K562 (cell line): ENCODE measurements at regions not wholly inside any gene's neighbourhood (a gene's known extent, or its start where the extent isn't known, plus 50 kb on each side); places are given as distances from the start of the nearest gene placed in this dataset.

Experiments
- CCAR2 ChIP-seq: fragments of 200-400 bp; formaldehyde crosslinking; IDR thresholded peaks from 2 replicates; pipeline ENCODE4 v1.6.1; 2017; ENCODE audit warnings: mild to moderate bottlenecking, low read depth, low read length
- EGR1 ChIP-seq: fragments of 450-650 bp; conservative IDR thresholded peaks from 2 replicates; pipeline ENCODE4 v1.6.1; 2017; ENCODE audit warnings: mild to moderate bottlenecking
- MIER1 ChIP-seq: fragments of 450-650 bp; IDR thresholded peaks from 2 replicates; pipeline ENCODE4 v1.6.1; 2016; ENCODE audit warnings: antibody characterized with exemption, mild to moderate bottlenecking, low read depth
- NR3C1 ChIP-seq: sonication (generic); formaldehyde crosslinking; IDR thresholded peaks from 2 replicates; pipeline ENCODE4 v1.8.1; 2022; ENCODE audit warnings: missing genetic modification reagents
- PHF21A ChIP-seq: fragments of 450-650 bp; IDR thresholded peaks from 2 replicates; pipeline ENCODE4 v1.6.1; 2017; ENCODE audit warnings: low read depth, borderline replicate concordance
- POLR2A ChIP-seq: fragments of 450-650 bp; conservative IDR thresholded peaks from 2 replicates; pipeline ENCODE4 v1.6.1; 2016
- RFX5 ChIP-seq: IDR thresholded peaks from 2 replicates; pipeline ENCODE4 v1.6.1; 2011; ENCODE audit warnings: low read depth, mild to moderate bottlenecking, improper control_type of control experiment, low read length
- SMAD2 ChIP-seq: fragments of 150-350 bp; IDR thresholded peaks from 2 replicates; pipeline ENCODE4 v1.6.1; 2014; ENCODE audit warnings: low read depth, mild to moderate bottlenecking, low read length
- SMAD4 ChIP-seq: fragments of 250-450 bp; sonication (Bioruptor Pico); conservative IDR thresholded peaks from 2 replicates; pipeline ENCODE4 v1.8.0; 2021; ENCODE audit warnings: inconsistent platforms, mild to moderate bottlenecking, moderate library complexity
- TBL1XR1 ChIP-seq, 2 experiments: IDR thresholded peaks; 2 replicates each; pipeline ENCODE4 v1.6.1; 2012; ENCODE audit warnings: improper control_type of control experiment in 2 of 2, low read length in 2 of 2, mild to moderate bottlenecking in 1 of 2
- ZBTB7A ChIP-seq: IDR thresholded peaks from 2 replicates; pipeline ENCODE4 v1.6.1; 2011; ENCODE audit warnings: low read depth, mild to moderate bottlenecking, low read length, moderate library complexity, borderline replicate concordance; ENCODE audit not compliant: control insufficient read depth
- TF ChIP-seq, protein P1 (sequence below), 3 experiments: IDR thresholded peaks in 2 of 3; conservative IDR thresholded peaks in 1 of 3; 2 replicates each; pipeline ENCODE4 v1.5.1; 2011 to 2012; ENCODE audit warnings: low read length in 3 of 3, mild to moderate bottlenecking in 3 of 3, control low read depth in 2 of 3, improper control_type of control experiment in 1 of 3, inconsistent platforms in 1 of 3, low read depth in 1 of 3, mixed read lengths in 1 of 3, moderate library complexity in 1 of 3; ENCODE audit not compliant: insufficient read depth in 2 of 3
- TF ChIP-seq, protein P2 (sequence below), 2 experiments: fragments of 450-650 bp in 1 of 2; sonication (generic) in 1 of 2; formaldehyde crosslinking in 1 of 2; IDR thresholded peaks in 1 of 2; conservative IDR thresholded peaks in 1 of 2; 2 replicates each; pipeline versions ENCODE4 v1.6.1 to v1.8.1; 2016 to 2023; ENCODE audit warnings: mild to moderate bottlenecking in 2 of 2, moderate library complexity in 2 of 2, inconsistent platforms in 1 of 2, missing genetic modification reagents in 1 of 2
- TF ChIP-seq, protein P3 (sequence below): sonication (generic); formaldehyde crosslinking; IDR thresholded peaks from 2 replicates; pipeline ENCODE4 v1.9.0; 2022; ENCODE audit warnings: mild to moderate bottlenecking, missing genetic modification reagents

DNA sequence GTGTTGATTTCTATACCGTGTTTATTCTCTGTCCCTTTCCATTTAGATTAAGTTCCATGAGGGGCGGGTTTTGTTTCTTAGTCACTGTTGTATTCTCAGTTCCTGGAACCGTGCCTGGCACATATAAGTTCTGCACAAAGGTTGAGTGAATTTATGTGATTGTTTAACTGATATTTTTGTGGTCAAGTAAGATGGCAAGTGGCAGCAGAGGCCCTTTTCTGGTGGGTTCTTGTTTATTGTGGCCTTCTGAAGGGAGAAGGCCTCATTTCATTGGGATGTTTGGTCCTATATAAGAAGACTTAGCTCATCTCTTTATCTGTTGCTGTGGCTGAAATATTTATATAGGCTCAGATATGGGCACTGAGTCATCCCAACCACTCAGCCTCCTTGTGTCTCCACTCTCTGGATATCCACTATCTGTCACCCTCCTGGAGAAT is 262.5 kb downstream of the PSAT1 start:
- TF ChIP-seq, protein P1, sequence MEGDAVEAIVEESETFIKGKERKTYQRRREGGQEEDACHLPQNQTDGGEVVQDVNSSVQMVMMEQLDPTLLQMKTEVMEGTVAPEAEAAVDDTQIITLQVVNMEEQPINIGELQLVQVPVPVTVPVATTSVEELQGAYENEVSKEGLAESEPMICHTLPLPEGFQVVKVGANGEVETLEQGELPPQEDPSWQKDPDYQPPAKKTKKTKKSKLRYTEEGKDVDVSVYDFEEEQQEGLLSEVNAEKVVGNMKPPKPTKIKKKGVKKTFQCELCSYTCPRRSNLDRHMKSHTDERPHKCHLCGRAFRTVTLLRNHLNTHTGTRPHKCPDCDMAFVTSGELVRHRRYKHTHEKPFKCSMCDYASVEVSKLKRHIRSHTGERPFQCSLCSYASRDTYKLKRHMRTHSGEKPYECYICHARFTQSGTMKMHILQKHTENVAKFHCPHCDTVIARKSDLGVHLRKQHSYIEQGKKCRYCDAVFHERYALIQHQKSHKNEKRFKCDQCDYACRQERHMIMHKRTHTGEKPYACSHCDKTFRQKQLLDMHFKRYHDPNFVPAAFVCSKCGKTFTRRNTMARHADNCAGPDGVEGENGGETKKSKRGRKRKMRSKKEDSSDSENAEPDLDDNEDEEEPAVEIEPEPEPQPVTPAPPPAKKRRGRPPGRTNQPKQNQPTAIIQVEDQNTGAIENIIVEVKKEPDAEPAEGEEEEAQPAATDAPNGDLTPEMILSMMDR (IDR thresholded peaks at IDR 0.05 in 2 of 3, conservative IDR thresholded peaks at IDR 0.05 in 1 of 3; ENCODE audit: insufficient read depth in 2 of 3, low read depth in 1 of 3, low read length in 3 of 3): no peak
- TF ChIP-seq MIER1 (no peak), PHF21A (no peak), CCAR2 (no peak), ZBTB7A (no peak), RFX5 (no peak), SMAD4 (no peak), SMAD2 (no peak), POLR2A (no peak), TBL1XR1 (IDR thresholded peaks at IDR 0.05; ENCODE audit: low read length in 2 of 2) (no peak), EGR1 (no peak), NR3C1 (no peak)
- TF ChIP-seq, protein P2, sequence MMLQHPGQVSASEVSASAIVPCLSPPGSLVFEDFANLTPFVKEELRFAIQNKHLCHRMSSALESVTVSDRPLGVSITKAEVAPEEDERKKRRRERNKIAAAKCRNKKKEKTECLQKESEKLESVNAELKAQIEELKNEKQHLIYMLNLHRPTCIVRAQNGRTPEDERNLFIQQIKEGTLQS (IDR thresholded peaks at IDR 0.05): no peak
- TF ChIP-seq, protein P2 (CRISPR knock-in tag; conservative IDR thresholded peaks at IDR 0.05): no peak
- TF ChIP-seq, protein P3, sequence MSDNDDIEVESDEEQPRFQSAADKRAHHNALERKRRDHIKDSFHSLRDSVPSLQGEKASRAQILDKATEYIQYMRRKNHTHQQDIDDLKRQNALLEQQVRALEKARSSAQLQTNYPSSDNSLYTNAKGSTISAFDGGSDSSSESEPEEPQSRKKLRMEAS (CRISPR knock-in tag): no peak
